KMS-11 (cell line): ENCODE measurements at regions not wholly inside any gene's neighbourhood (a gene's known extent, or its start where the extent isn't known, plus 50 kb on each side); places are given as distances from the start of the nearest gene placed in this dataset.
"Not testable (repeated sequence)": the region's sequence is repeated elsewhere in the genome, so short reads cannot be mapped to it uniquely, and the experiment has no call there.

Experiments
- H2AFZ ChIP-seq: fragments of 200-600 bp; sonication (generic); 2 replicates; pipeline ENCODE4 v1.6.1; 2016; ENCODE audit warnings: antibody characterized with exemption, mixed run types, low read depth
- H3K27ac ChIP-seq: fragments of 200-600 bp; sonication (generic); 2 replicates; pipeline ENCODE4 v1.6.1; 2016; ENCODE audit warnings: mild to moderate bottlenecking, mixed run types
- H3K27me3 ChIP-seq: fragments of 200-600 bp; sonication (generic); 2 replicates; pipeline ENCODE4 v1.6.1; 2017; ENCODE audit warnings: mild to moderate bottlenecking, low read depth, mixed run types, moderate library complexity; ENCODE audit not compliant: insufficient read depth
- H3K36me3 ChIP-seq: fragments of 200-600 bp; sonication (generic); 2 replicates; pipeline ENCODE4 v1.6.1; 2017; ENCODE audit warnings: mild to moderate bottlenecking, mixed run types; ENCODE audit not compliant: insufficient read depth
- H3K4me1 ChIP-seq: fragments of 200-600 bp; sonication (generic); 2 replicates; pipeline ENCODE4 v1.6.1; 2016; ENCODE audit warnings: mild to moderate bottlenecking, low read depth, mixed run types; ENCODE audit not compliant: poor library complexity, severe bottlenecking
- H3K4me2 ChIP-seq: fragments of 200-600 bp; sonication (generic); 2 replicates; pipeline ENCODE4 v1.7.0; 2016; ENCODE audit warnings: mild to moderate bottlenecking, mixed run types
- H3K4me3 ChIP-seq: fragments of 200-600 bp; sonication (generic); IDR thresholded peaks from 2 replicates; pipeline ENCODE4 v1.6.1; 2017; ENCODE audit warnings: low read depth, low read length, mixed read lengths; ENCODE audit not compliant: insufficient read depth
- H3K79me2 ChIP-seq: fragments of 200-600 bp; sonication (generic); 2 replicates; pipeline ENCODE4 v1.6.1; 2016; ENCODE audit warnings: low read depth, mixed run types; ENCODE audit not compliant: insufficient read depth
- H3K9ac ChIP-seq: fragments of 200-600 bp; sonication (generic); 2 replicates; pipeline ENCODE4 v1.6.1; 2016; ENCODE audit warnings: mild to moderate bottlenecking, mixed run types
- H4K20me1 ChIP-seq: fragments of 200-600 bp; sonication (generic); 2 replicates; pipeline ENCODE4 v1.6.1; 2016; ENCODE audit warnings: mild to moderate bottlenecking, mixed run types; ENCODE audit not compliant: insufficient read depth
- CTCF ChIP-seq: fragments of 200-600 bp; sonication (generic); conservative IDR thresholded peaks from 2 replicates; pipeline ENCODE4 v1.6.1; 2017; ENCODE audit warnings: low read depth, mild to moderate bottlenecking, antibody characterized with exemption, low read length, moderate library complexity, mixed read lengths

- Histone ChIP-seq H3K9ac (no peak overlapping the region), H3K4me2 (no peak overlapping the region), H3K27me3 (no peaks in the 10 kb centered on the region), H3K27ac (no peak overlapping the region), H3K4me3 (no peak overlapping the region), H3K79me2 (no peaks in the 10 kb centered on the region), H2AFZ (no peak overlapping the region), H3K4me1 (no peaks in the 10 kb centered on the region), H4K20me1 (no peaks in the 10 kb centered on the region), H3K36me3 (no peaks in the 10 kb centered on the region; the same call in 1 of the 2 replicates)
- no peak for TF ChIP-seq CTCF
These were observed 254.0 kb upstream of the TBL1XR1 start for GRCh38 chr3:177451301-177451750.

- no peak overlapping the region for H3K4me2 ChIP-seq
- no peaks in the 10 kb centered on the region for H3K27me3 ChIP-seq
- no peak overlapping the region for H3K4me3 ChIP-seq
- no peaks in the 10 kb centered on the region; the same call in 1 of the 2 replicates for H3K36me3 ChIP-seq
- H4K20me1 ChIP-seq: no peaks in the 10 kb centered on the region
- no peaks in the 10 kb centered on the region for H3K4me1 ChIP-seq
- no peak overlapping the region for H3K9ac ChIP-seq
- H2AFZ ChIP-seq: no peak overlapping the region
- H3K79me2 ChIP-seq: no peaks in the 10 kb centered on the region
- no peak for TF ChIP-seq CTCF
- no peak overlapping the region for H3K27ac ChIP-seq
These were observed 254.9 kb upstream of the TBL1XR1 start for GRCh38 chr3:177451864-177452830.

GRCh38 chr3:177452831-177453450 is 255.7 kb upstream of the TBL1XR1 start:
- Histone ChIP-seq H4K20me1 (no peaks in the 10 kb centered on the region), H3K4me3 (no peak overlapping the region), H3K4me2 (no peak overlapping the region), H3K36me3 (no peaks in the 10 kb centered on the region; the same call in 1 of the 2 replicates), H3K79me2 (no peaks in the 10 kb centered on the region), H3K4me1 (no peaks in the 10 kb centered on the region), H2AFZ (no peak overlapping the region), H3K27ac (no peak overlapping the region), H3K9ac (no peak overlapping the region), H3K27me3 (no peaks in the 10 kb centered on the region)
- TF ChIP-seq CTCF: no peak

GRCh38 chr3:177453451-177453844 is 256.2 kb upstream of the TBL1XR1 start:
- Histone ChIP-seq H3K4me3 (no peak overlapping the region), H3K4me1 (no peaks in the 10 kb centered on the region), H3K27ac (no peak overlapping the region), H3K4me2 (no peak overlapping the region), H3K9ac (no peak overlapping the region), H3K27me3 (no peaks in the 10 kb centered on the region), H4K20me1 (no peaks in the 10 kb centered on the region), H2AFZ (no peak overlapping the region), H3K79me2 (no peaks in the 10 kb centered on the region), H3K36me3 (no peaks in the 10 kb centered on the region; the same call in 1 of the 2 replicates)
- no peak for TF ChIP-seq CTCF

- H3K4me2 ChIP-seq, H4K20me1 ChIP-seq, H3K36me3 ChIP-seq, H3K27me3 ChIP-seq, H3K4me1 ChIP-seq, H3K79me2 ChIP-seq, H3K9ac ChIP-seq, H2AFZ ChIP-seq, H3K4me3 ChIP-seq, H3K27ac ChIP-seq: not testable (repeated sequence)
These were observed 259.9 kb upstream of the TBL1XR1 start for GRCh38 chr3:177457204-177457603.
